Tibial nerve (tissue), 4 donors: ENCODE measurements at regions not wholly inside any gene's neighbourhood (a gene's known extent, or its start where the extent isn't known, plus 50 kb on each side); places are given as distances from the start of the nearest gene placed in this dataset.

Experiments
- CTCF ChIP-seq, 5 experiments: fragments of 200-600 bp in 3 of 5; fragments of 450-650 bp in 2 of 5; sonication (generic) in 3 of 5; IDR thresholded peaks; one replicate each; pipeline ENCODE4 v1.5.1; 2016 to 2019; ENCODE audit warnings: antibody characterized with exemption in 5 of 5, mild to moderate bottlenecking in 3 of 5, moderate library complexity in 2 of 5
- EP300 ChIP-seq, 2 donors: sonication (generic); formaldehyde crosslinking; IDR thresholded peaks; one replicate each; pipeline ENCODE4 v1.6.1; 2017; ENCODE audit warnings: antibody characterized with exemption in 2 of 2, mild to moderate bottlenecking in 1 of 2

GRCh38 chrX:94418065-94418464 lies 744.1 kb downstream of the FAM133A start:
- TF ChIP-seq CTCF (IDR thresholded peaks at IDR 0.05) = no peak
- TF ChIP-seq EP300 (IDR thresholded peaks at IDR 0.05) = no peak
